Spleen (tissue), 7 donors: ENCODE measurements at regions not wholly inside any gene's neighbourhood (a gene's known extent, or its start where the extent isn't known, plus 50 kb on each side); places are given as distances from the start of the nearest gene placed in this dataset.

Experiments
- POLR2A ChIP-seq, 3 donors: fragments of 450-650 bp; IDR thresholded peaks; one replicate each; pipeline ENCODE4 v1.5.1; 2017; ENCODE audit warnings: antibody characterized with exemption in 3 of 3, mild to moderate bottlenecking in 1 of 3
- TF ChIP-seq, protein P1 (sequence below), 11 experiments: fragments of 200-600 bp in 7 of 11; fragments of 450-650 bp in 4 of 11; sonication (generic) in 4 of 11; IDR thresholded peaks in 8 of 11; conservative IDR thresholded peaks in 3 of 11; 1 replicate in 7 of 11; 2 replicates in 4 of 11; pipeline versions ENCODE4 v1.4.0 to v1.8.0; 2016 to 2021; ENCODE audit warnings: antibody characterized with exemption in 11 of 11, inconsistent platforms in 4 of 11, mild to moderate bottlenecking in 1 of 11
- donor health status: DM: no; HTN: no; CAD: no; lungs with moderate emphysema.
- donor health status: DM: no; HTN: no; CAD: no.
- donor health status: DM: no; HTN: no; CAD: no.

DNA sequence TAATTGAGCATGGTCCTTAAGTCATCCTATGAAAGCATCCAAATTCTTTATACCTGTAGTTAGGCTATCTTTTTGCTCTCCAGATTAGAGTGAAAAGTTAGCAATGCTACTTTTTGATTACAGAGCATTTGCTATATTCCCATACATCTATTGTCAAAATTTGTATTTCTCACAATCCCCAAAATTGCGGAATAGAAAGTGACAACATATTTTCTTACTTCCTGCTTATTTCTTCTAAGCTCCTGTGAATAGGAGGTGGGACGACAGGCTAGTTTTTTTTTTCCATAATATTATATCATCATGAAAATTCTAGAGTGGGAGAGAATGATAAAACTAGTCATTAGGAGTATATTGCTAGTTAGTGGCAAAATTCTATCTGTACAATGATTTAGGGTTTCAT lies 264.0 kb upstream of the DPYD start:
- TF ChIP-seq POLR2A (IDR thresholded peaks at IDR 0.05) = no peak
- TF ChIP-seq, protein P1, sequence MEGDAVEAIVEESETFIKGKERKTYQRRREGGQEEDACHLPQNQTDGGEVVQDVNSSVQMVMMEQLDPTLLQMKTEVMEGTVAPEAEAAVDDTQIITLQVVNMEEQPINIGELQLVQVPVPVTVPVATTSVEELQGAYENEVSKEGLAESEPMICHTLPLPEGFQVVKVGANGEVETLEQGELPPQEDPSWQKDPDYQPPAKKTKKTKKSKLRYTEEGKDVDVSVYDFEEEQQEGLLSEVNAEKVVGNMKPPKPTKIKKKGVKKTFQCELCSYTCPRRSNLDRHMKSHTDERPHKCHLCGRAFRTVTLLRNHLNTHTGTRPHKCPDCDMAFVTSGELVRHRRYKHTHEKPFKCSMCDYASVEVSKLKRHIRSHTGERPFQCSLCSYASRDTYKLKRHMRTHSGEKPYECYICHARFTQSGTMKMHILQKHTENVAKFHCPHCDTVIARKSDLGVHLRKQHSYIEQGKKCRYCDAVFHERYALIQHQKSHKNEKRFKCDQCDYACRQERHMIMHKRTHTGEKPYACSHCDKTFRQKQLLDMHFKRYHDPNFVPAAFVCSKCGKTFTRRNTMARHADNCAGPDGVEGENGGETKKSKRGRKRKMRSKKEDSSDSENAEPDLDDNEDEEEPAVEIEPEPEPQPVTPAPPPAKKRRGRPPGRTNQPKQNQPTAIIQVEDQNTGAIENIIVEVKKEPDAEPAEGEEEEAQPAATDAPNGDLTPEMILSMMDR (IDR thresholded peaks at IDR 0.05 in 8 of 11, conservative IDR thresholded peaks at IDR 0.05 in 3 of 11) = no peak
